ENCODE measurements at regions not wholly inside any gene's neighbourhood (a gene's known extent, or its start where the extent isn't known, plus 50 kb on each side); places are given as distances from the start of the nearest gene placed in this dataset.

GRCh38 chr1:8113262-8114220, 87.4 kb upstream of the ERRFI1 start:
- no peak overlapping the region for H4K91ac ChIP-seq (replicated peaks; ENCODE audit: insufficient read length, low read length)
- no peak overlapping the region for H2AK5ac ChIP-seq (ENCODE audit: low read depth, low read length)
- no peak overlapping the region for H3K4me2 ChIP-seq (ENCODE audit: insufficient read depth in 1 of 2, low read depth in 2 of 2, low read length in 2 of 2)
- FAIRE-seq (no peak), DNase-seq (ENCODE audit: low read depth in 1 of 2, low spot score in 2 of 2) (no peak)
- H3K23ac ChIP-seq (ENCODE audit: insufficient read length), result no peak overlapping the region
- no peaks in the 10 kb centered on the region for H3K9me3 ChIP-seq (ENCODE audit: insufficient read depth in 2 of 2, low read depth in 1 of 2, low read length in 1 of 2)
- no peak overlapping the region for H4K8ac ChIP-seq (ENCODE audit: extremely low read depth, insufficient read depth, low read length)
- H2AFZ ChIP-seq (ENCODE audit: low read length), result peak overlapping the region; percentile 93
- H3K23me2 ChIP-seq (ENCODE audit: low read depth, low read length), result no peaks in the 10 kb centered on the region
- no peak overlapping the region; the same call in 1 of the 2 replicates for H3K18ac ChIP-seq (ENCODE audit: extremely low read depth, low read length)
- no peak overlapping the region for H2BK120ac ChIP-seq (replicated peaks; ENCODE audit: low read depth, low read length)
- no peaks in the 10 kb centered on the region for H3K36me3 ChIP-seq (ENCODE audit: control insufficient read depth in 2 of 4, insufficient read depth in 4 of 4, low read length in 3 of 4)
- 0 out of 2 replicates have a peak overlapping the region, but pooled peaks have one; percentile 2 for H2BK20ac ChIP-seq (ENCODE audit: low read length)
- no peak overlapping the region for H4K5ac ChIP-seq (ENCODE audit: insufficient read length, low read depth, low read length)
- H3K56ac ChIP-seq (replicated peaks; ENCODE audit: insufficient read length, low read depth, low read length), result no peak overlapping the region
- H3K79me2 ChIP-seq (ENCODE audit: control insufficient read depth in 1 of 2, insufficient read depth in 2 of 2, low read length in 2 of 2), result no peaks in the 10 kb centered on the region
- H3K79me1 ChIP-seq (ENCODE audit: low read depth, low read length), result no peaks in the 10 kb centered on the region
- no peak overlapping the region for H3K14ac ChIP-seq (ENCODE audit: insufficient read length)
- no peak overlapping the region for H3K4me3 ChIP-seq (ENCODE audit: extremely low read depth in 1 of 4, insufficient read depth in 2 of 4, low read depth in 3 of 4, low read length in 4 of 4)
- H3K4ac ChIP-seq (replicated peaks; ENCODE audit: insufficient read length, low read depth, low read length), result no peak overlapping the region
- H2BK5ac ChIP-seq (ENCODE audit: low read depth, low read length), result no peak overlapping the region
- no peaks in the 10 kb centered on the region for H4K20me1 ChIP-seq (replicated peaks in 1 of 2; ENCODE audit: control insufficient read depth in 1 of 2, insufficient read depth in 2 of 2, low read length in 2 of 2)
- no peak overlapping the region for H3K9ac ChIP-seq (replicated peaks in 1 of 4; ENCODE audit: extremely low read depth in 1 of 4, low read depth in 3 of 4, low read length in 3 of 4)
- no peak overlapping the region for H2BK15ac ChIP-seq (ENCODE audit: low read length)
- H3K27me3 ChIP-seq (replicated peaks in 1 of 4; ENCODE audit: control insufficient read depth in 3 of 4, extremely low read depth in 1 of 4, insufficient read depth in 3 of 4, low read length in 3 of 4), result no peaks in the 10 kb centered on the region
- no peak overlapping the region for H2BK12ac ChIP-seq (ENCODE audit: low read depth, low read length)
- TF ChIP-seq MAX (IDR thresholded peaks at IDR 0.05), result no peak
- no peak for TF ChIP-seq RFX5 (IDR thresholded peaks at IDR 0.05; ENCODE audit: borderline replicate concordance, low read depth, low read length)
- 78% methylated on average over 17 of the region's 17 CpGs; no CpG with 5 or more reads in 1 of the 2 experiments for WGBS, 2 experiments (ENCODE audit: extremely low coverage in 1 of 2, insufficient coverage in 1 of 2, insufficient read length in 1 of 2, insufficient replicate concordance in 2 of 2, low coverage in 1 of 2, low lambda C conversion rate in 2 of 2, missing lambda C conversion rate in 1 of 2)
- peaks cover 0 to 6% (median 1%) of the 10 kb centered on the region in 4 experiments; a peak in 2 of 7 replicates for H3K4me1 ChIP-seq (replicated peaks in 1 of 4; ENCODE audit: control insufficient read depth in 3 of 4, insufficient read depth in 4 of 4, low read length in 3 of 4)
- ChIA-PET CTCF (ENCODE audit: partially characterized antibody) (interaction anchor here (0.7 to 1.2 kb wide), 6 partner anchors 13 to 326 kb away, joined by 3 read pairs; no protein-coding TSS in a partner anchor), POLR2A (ENCODE audit: partially characterized antibody) (interaction anchor here (0.7 kb wide), 1 partner anchor 35 kb away, joined by 3 read pairs; no protein-coding TSS in a partner anchor)
- H3K27ac ChIP-seq (ENCODE audit: low read depth, low read length), result no peak overlapping the region

Measured in H1 (cell line).